ENCODE measurements at regions not wholly inside any gene's neighbourhood (a gene's known extent, or its start where the extent isn't known, plus 50 kb on each side); places are given as distances from the start of the nearest gene placed in this dataset.

- Histone ChIP-seq H3K79me2 (ENCODE audit: insufficient read depth) (no peaks in the 10 kb centered on the region), H2AFZ (ENCODE audit: low read depth) (no peak overlapping the region), H3K4me1 (ENCODE audit: control insufficient read depth in 1 of 2, insufficient read depth in 2 of 2, low read depth in 1 of 2, low read length in 1 of 2) (no peaks in the 10 kb centered on the region), H3K9ac (no peak overlapping the region), H3K9me2 (no peaks in the 10 kb centered on the region), H3K4me3 (ENCODE audit: low read depth in 2 of 2, low read length in 1 of 2) (no peak overlapping the region), H3K27ac (ENCODE audit: low read depth in 2 of 2, low read length in 1 of 2) (no peak overlapping the region), H3K36me3 (replicated peaks in 1 of 2; ENCODE audit: control insufficient read depth in 1 of 2, insufficient read depth in 2 of 2, low read length in 1 of 2) (no peaks in the 10 kb centered on the region), H4K20me1 (ENCODE audit: insufficient read depth) (no peaks in the 10 kb centered on the region), H3K4me2 (no peak overlapping the region), H3F3A (replicated peaks; ENCODE audit: insufficient read depth) (no peaks in the 10 kb centered on the region), H3K9me3 (no peaks in the 10 kb centered on the region), H3K27me3 (ENCODE audit: insufficient read depth) (no peaks in the 10 kb centered on the region)
- POLR2A ChIA-PET: no interaction called here
- CTCF ChIA-PET: no interaction called here
- 34% methylated on average over 2 of the region's 2 CpGs for WGBS (ENCODE audit: low lambda C conversion rate)
- TF ChIP-seq POLR2AphosphoS5 (IDR thresholded peaks at IDR 0.05; ENCODE audit: low read depth, low read length): no peak
- TF ChIP-seq, protein P1, sequence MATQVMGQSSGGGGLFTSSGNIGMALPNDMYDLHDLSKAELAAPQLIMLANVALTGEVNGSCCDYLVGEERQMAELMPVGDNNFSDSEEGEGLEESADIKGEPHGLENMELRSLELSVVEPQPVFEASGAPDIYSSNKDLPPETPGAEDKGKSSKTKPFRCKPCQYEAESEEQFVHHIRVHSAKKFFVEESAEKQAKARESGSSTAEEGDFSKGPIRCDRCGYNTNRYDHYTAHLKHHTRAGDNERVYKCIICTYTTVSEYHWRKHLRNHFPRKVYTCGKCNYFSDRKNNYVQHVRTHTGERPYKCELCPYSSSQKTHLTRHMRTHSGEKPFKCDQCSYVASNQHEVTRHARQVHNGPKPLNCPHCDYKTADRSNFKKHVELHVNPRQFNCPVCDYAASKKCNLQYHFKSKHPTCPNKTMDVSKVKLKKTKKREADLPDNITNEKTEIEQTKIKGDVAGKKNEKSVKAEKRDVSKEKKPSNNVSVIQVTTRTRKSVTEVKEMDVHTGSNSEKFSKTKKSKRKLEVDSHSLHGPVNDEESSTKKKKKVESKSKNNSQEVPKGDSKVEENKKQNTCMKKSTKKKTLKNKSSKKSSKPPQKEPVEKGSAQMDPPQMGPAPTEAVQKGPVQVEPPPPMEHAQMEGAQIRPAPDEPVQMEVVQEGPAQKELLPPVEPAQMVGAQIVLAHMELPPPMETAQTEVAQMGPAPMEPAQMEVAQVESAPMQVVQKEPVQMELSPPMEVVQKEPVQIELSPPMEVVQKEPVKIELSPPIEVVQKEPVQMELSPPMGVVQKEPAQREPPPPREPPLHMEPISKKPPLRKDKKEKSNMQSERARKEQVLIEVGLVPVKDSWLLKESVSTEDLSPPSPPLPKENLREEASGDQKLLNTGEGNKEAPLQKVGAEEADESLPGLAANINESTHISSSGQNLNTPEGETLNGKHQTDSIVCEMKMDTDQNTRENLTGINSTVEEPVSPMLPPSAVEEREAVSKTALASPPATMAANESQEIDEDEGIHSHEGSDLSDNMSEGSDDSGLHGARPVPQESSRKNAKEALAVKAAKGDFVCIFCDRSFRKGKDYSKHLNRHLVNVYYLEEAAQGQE (IDR thresholded peaks at IDR 0.05; ENCODE audit: low read depth, low read length): no peak
- no peak for TF ChIP-seq NFIC (IDR thresholded peaks at IDR 0.05; ENCODE audit: borderline replicate concordance)
- TF ChIP-seq GABPA (IDR thresholded peaks at IDR 0.05; ENCODE audit: low read depth): no peak
- TF ChIP-seq, protein P2, sequence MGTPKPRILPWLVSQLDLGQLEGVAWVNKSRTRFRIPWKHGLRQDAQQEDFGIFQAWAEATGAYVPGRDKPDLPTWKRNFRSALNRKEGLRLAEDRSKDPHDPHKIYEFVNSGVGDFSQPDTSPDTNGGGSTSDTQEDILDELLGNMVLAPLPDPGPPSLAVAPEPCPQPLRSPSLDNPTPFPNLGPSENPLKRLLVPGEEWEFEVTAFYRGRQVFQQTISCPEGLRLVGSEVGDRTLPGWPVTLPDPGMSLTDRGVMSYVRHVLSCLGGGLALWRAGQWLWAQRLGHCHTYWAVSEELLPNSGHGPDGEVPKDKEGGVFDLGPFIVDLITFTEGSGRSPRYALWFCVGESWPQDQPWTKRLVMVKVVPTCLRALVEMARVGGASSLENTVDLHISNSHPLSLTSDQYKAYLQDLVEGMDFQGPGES (IDR thresholded peaks at IDR 0.05; ENCODE audit: low read depth, low read length): no peak
- no peak for DNase-seq
These were observed 316.6 kb upstream of the MEX3C start for GRCh38 chr18:51514128-51514527.

DNA sequence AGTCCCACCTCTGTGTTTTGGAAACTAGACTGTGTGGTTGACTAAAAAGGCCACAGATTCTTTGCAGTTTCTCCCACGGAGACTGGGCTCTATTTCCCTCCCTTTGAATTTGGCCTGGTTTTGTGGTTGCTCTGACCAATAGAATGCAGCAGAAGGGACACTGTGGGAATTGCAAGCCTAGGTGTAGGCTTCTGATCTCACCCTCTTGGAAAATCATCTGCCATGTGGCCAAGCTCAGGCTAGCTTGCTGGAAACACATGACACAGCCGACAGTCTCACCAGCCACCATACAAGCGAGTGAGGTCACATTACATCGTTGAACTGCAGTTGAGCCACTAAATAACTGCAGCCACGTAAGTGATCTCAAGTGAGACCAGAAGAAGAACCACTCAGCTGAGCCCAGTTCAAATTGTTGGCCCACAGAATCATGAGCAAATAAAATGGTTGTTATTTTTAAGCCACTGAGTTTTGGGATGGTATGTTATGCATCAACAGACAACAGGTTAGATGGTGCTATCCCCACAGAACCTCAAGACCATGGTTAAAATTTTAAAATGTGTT is 319.1 kb upstream of the MEX3C start:
- Histone ChIP-seq H2AFZ (ENCODE audit: low read depth) (no peak overlapping the region), H3K9me3 (no peaks in the 10 kb centered on the region), H3K79me2 (ENCODE audit: insufficient read depth) (no peaks in the 10 kb centered on the region), H3K36me3 (replicated peaks in 1 of 2; ENCODE audit: control insufficient read depth in 1 of 2, insufficient read depth in 2 of 2, low read length in 1 of 2) (no peaks in the 10 kb centered on the region), H3K27ac (ENCODE audit: low read depth in 2 of 2, low read length in 1 of 2) (no peak overlapping the region), H3K9me2 (no peaks in the 10 kb centered on the region), H3F3A (replicated peaks; ENCODE audit: insufficient read depth) (no peaks in the 10 kb centered on the region), H3K4me2 (no peak overlapping the region), H3K27me3 (ENCODE audit: insufficient read depth) (no peaks in the 10 kb centered on the region), H3K4me1 (ENCODE audit: control insufficient read depth in 1 of 2, insufficient read depth in 2 of 2, low read depth in 1 of 2, low read length in 1 of 2) (no peaks in the 10 kb centered on the region), H3K4me3 (ENCODE audit: low read depth in 2 of 2, low read length in 1 of 2) (no peak overlapping the region), H4K20me1 (ENCODE audit: insufficient read depth) (no peaks in the 10 kb centered on the region), H3K9ac (no peak overlapping the region)
- CTCF ChIA-PET: no interaction called here
- no peak for DNase-seq
- 39% methylated on average over 5 of the region's 5 CpGs for WGBS (ENCODE audit: low lambda C conversion rate)
- POLR2A ChIA-PET: no interaction called here
- TF ChIP-seq, protein P3, sequence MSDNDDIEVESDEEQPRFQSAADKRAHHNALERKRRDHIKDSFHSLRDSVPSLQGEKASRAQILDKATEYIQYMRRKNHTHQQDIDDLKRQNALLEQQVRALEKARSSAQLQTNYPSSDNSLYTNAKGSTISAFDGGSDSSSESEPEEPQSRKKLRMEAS (IDR thresholded peaks at IDR 0.05; ENCODE audit: low read depth): no peak
- no peak for TF ChIP-seq SIN3A (IDR thresholded peaks at IDR 0.05; ENCODE audit: borderline replicate concordance, low read depth, low read length)
- TF ChIP-seq, protein P1 (IDR thresholded peaks at IDR 0.05; ENCODE audit: low read depth, low read length): no peak
- TF ChIP-seq RAD21 (IDR thresholded peaks at IDR 0.05; ENCODE audit: low read length): no peak
- no peak for TF ChIP-seq USF2 (IDR thresholded peaks at IDR 0.05; ENCODE audit: borderline replicate concordance, low read depth, low read length)
- no peak for TF ChIP-seq YY1 (IDR thresholded peaks at IDR 0.05; ENCODE audit: low read depth)
- no peak for TF ChIP-seq RXRA (IDR thresholded peaks at IDR 0.05; ENCODE audit: borderline replicate concordance, low read depth)
- no peak for TF ChIP-seq TAF1 (IDR thresholded peaks at IDR 0.05; ENCODE audit: borderline replicate concordance, low read depth, low read length)
- TF ChIP-seq, protein P2 (IDR thresholded peaks at IDR 0.05; ENCODE audit: low read depth, low read length): no peak
- TF ChIP-seq GABPA (IDR thresholded peaks at IDR 0.05; ENCODE audit: low read depth): no peak
- TF ChIP-seq EZH2phosphoT487 (IDR thresholded peaks at IDR 0.05; ENCODE audit: borderline replicate concordance, low read depth): no peak
- TF ChIP-seq ELF1 (IDR thresholded peaks at IDR 0.05): no peak
- no peak for TF ChIP-seq MEF2A (IDR thresholded peaks at IDR 0.05; ENCODE audit: borderline replicate concordance, low read depth)
- no peak for TF ChIP-seq FOSL2 (IDR thresholded peaks at IDR 0.05; ENCODE audit: borderline replicate concordance, low read depth)

All from SK-N-SH (cell line).